ENCODE measurements at regions not wholly inside any gene's neighbourhood (a gene's known extent, or its start where the extent isn't known, plus 50 kb on each side); places are given as distances from the start of the nearest gene placed in this dataset.

DNA sequence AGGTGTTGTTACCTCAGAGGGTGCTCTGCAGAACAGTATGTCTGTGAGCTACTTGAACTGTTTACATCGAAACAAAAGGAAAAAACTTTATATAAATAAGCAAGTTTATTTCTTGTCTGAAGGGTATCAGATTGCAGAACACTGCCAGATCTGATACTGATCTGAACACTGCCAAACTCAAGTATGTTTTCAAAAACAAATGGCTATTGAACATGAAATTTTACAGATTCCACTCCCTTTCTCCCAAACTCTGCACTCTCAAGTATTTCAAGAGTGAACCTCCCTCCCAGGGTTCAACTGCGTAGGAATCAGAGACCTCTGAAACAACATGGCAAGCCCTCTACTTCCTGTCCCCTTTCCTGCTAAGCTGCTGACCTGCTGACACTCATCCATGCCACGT is 216.6 kb downstream of the ZNF33B start:
- Histone ChIP-seq H3K4me1 (ENCODE audit: control insufficient read depth in 5 of 5, insufficient read depth in 5 of 5, low read length in 5 of 5) (no peaks in the 10 kb centered on the region), H3K4me3 (no peak overlapping the region), H3K27me3 (ENCODE audit: control insufficient read depth in 3 of 3, insufficient read depth in 3 of 3, low read length in 2 of 3) (no peaks in the 10 kb centered on the region), H3K27ac (ENCODE audit: low read depth in 1 of 2, low read length in 1 of 2) (no peak overlapping the region), H3K9ac (ENCODE audit: insufficient read depth in 1 of 2, low read length in 2 of 2) (no peak overlapping the region), H3K9me3 (ENCODE audit: control insufficient read depth in 4 of 4, insufficient read depth in 3 of 4, low read length in 3 of 4) (peaks cover 0 to 7% (median 2%) of the 10 kb centered on the region in 4 donors), H3K36me3 (ENCODE audit: control insufficient read depth in 4 of 4, insufficient read depth in 4 of 4, low read length in 4 of 4) (no peaks in the 10 kb centered on the region)
- TF ChIP-seq, protein P1, sequence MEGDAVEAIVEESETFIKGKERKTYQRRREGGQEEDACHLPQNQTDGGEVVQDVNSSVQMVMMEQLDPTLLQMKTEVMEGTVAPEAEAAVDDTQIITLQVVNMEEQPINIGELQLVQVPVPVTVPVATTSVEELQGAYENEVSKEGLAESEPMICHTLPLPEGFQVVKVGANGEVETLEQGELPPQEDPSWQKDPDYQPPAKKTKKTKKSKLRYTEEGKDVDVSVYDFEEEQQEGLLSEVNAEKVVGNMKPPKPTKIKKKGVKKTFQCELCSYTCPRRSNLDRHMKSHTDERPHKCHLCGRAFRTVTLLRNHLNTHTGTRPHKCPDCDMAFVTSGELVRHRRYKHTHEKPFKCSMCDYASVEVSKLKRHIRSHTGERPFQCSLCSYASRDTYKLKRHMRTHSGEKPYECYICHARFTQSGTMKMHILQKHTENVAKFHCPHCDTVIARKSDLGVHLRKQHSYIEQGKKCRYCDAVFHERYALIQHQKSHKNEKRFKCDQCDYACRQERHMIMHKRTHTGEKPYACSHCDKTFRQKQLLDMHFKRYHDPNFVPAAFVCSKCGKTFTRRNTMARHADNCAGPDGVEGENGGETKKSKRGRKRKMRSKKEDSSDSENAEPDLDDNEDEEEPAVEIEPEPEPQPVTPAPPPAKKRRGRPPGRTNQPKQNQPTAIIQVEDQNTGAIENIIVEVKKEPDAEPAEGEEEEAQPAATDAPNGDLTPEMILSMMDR (IDR thresholded peaks at IDR 0.05; ENCODE audit: control extremely low read depth, extremely low read depth): no peak
- WGBS, 2 donors: 54 to 58% methylated on average over 3 of the region's 3 CpGs
- DNase-seq (no peak), ATAC-seq (ENCODE audit: insufficient read depth, low FRiP score) (no peak)

DNA sequence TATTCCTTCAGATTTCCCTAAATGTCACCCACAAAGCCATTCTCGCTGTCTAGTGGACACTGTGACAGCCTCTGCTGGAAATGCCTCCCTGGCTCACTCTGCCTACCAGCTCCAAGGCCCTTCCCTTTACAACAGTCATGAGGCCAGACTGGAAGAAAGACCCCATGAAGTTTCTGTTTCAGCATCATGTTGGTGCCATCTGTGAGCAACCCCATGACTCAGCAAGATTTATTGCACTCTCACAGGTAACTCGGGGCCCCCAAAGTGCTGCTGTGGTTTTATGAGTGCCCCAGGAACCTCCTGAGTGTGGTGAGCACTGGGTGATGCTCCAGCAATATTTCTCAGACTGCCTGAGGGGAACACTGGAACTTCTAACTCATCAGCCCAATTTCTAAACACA is 218.6 kb downstream of the ZNF33B start:
- WGBS, 2 donors: 52 to 55% methylated on average over 2 of the region's 2 CpGs
- H3K9me3 ChIP-seq (ENCODE audit: control insufficient read depth in 4 of 4, insufficient read depth in 3 of 4, low read length in 3 of 4): peaks cover 0 to 7% (median 2%) of the 10 kb centered on the region in 4 donors

DNA sequence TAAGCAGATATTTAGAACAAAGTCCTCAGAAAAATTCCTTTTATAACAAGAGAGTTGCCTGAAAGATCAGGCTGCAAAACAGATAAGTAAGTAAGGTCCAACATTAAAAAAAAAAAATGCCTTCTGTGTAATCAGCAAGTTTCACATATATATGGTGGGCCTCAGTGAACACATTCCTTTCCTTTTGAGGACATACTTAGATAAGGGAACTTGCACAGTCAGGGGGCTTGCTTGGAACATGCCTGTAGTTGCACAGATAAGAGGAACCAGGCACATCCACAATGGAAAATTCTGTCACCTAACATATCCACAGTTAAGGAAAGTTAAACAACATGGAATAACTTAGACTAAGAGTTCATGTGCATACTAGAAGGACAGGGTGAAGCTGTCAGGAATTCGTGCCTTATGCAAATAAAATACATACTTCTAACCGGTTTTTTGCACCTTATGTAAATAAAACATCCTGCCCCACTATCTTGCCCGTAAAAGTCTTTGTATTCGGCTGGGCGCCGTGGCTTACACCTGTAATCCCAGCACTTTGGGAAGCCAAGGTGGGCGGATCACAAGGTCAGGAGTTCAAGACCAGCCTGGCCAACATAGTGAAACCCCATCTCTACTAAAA is 257.3 kb downstream of the ZNF33B start:
- Histone ChIP-seq H3K27me3 (ENCODE audit: control insufficient read depth in 3 of 3, insufficient read depth in 3 of 3, low read length in 2 of 3) (no peaks in the 10 kb centered on the region), H3K9ac (ENCODE audit: insufficient read depth in 1 of 2, low read length in 2 of 2) (no peak overlapping the region), H3K36me3 (ENCODE audit: control insufficient read depth in 4 of 4, insufficient read depth in 4 of 4, low read length in 4 of 4) (no peaks in the 10 kb centered on the region), H3K27ac (ENCODE audit: low read depth in 1 of 2, low read length in 1 of 2) (no peak overlapping the region), H3K4me3 (no peak overlapping the region), H3K9me3 (ENCODE audit: control insufficient read depth in 4 of 4, insufficient read depth in 3 of 4, low read length in 3 of 4) (peaks cover 0 to 8% (median 2%) of the 10 kb centered on the region in 4 donors), H3K4me1 (ENCODE audit: control insufficient read depth in 5 of 5, insufficient read depth in 5 of 5, low read length in 5 of 5) (no peaks in the 10 kb centered on the region)
- TF ChIP-seq, protein P1 (IDR thresholded peaks at IDR 0.05; ENCODE audit: control extremely low read depth, extremely low read depth): no peak
- ATAC-seq (ENCODE audit: insufficient read depth, low FRiP score): no peak
- 82 to 91% methylated on average over 7 of the region's 7 CpGs for WGBS, 2 donors
- no peak for DNase-seq

More for the DNA sequence above, 218.6 kb downstream of the ZNF33B start:
- DNase-seq: no peak
- ATAC-seq (ENCODE audit: insufficient read depth, low FRiP score): no peak
- H3K27ac ChIP-seq (ENCODE audit: low read depth in 1 of 2, low read length in 1 of 2): no peak overlapping the region
- no peaks in the 10 kb centered on the region for H3K4me1 ChIP-seq (ENCODE audit: control insufficient read depth in 5 of 5, insufficient read depth in 5 of 5, low read length in 5 of 5)
- no peak overlapping the region for H3K4me3 ChIP-seq
- no peak overlapping the region for H3K9ac ChIP-seq (ENCODE audit: insufficient read depth in 1 of 2, low read length in 2 of 2)
- H3K36me3 ChIP-seq (ENCODE audit: control insufficient read depth in 4 of 4, insufficient read depth in 4 of 4, low read length in 4 of 4): no peaks in the 10 kb centered on the region
- H3K27me3 ChIP-seq (ENCODE audit: control insufficient read depth in 3 of 3, insufficient read depth in 3 of 3, low read length in 2 of 3): no peaks in the 10 kb centered on the region
- TF ChIP-seq, protein P1 (IDR thresholded peaks at IDR 0.05; ENCODE audit: control extremely low read depth, extremely low read depth): no peak

Data from lung (tissue), 11 donors.